Fibroblast of lung (primary cell): ENCODE measurements at regions not wholly inside any gene's neighbourhood (a gene's known extent, or its start where the extent isn't known, plus 50 kb on each side); places are given as distances from the start of the nearest gene placed in this dataset.
"Not testable (repeated sequence)": the region's sequence is repeated elsewhere in the genome, so short reads cannot be mapped to it uniquely, and the experiment has no call there.

ENCODE experiments used
- DNase-seq, 2 donors: peaks; one replicate each; pipeline versions ENCODE4 v3.0.0 to v3.0.0-alpha.2; 2010; ENCODE audit warnings: low read depth in 2 of 2
- H2AFZ ChIP-seq: 2 replicates; pipeline ENCODE4 v1.5.1; 2012; ENCODE audit warnings: low read length, control low read depth, inconsistent platforms
- H3K27ac ChIP-seq: 2 replicates; pipeline ENCODE4 v1.5.1; 2011; ENCODE audit warnings: low read length, control low read depth; ENCODE audit not compliant: insufficient read depth
- H3K27me3 ChIP-seq: 2 replicates; pipeline ENCODE4 v1.5.1; 2011; ENCODE audit warnings: mild to moderate bottlenecking, low read length; ENCODE audit not compliant: control insufficient read depth, insufficient read depth
- H3K36me3 ChIP-seq: 2 replicates; pipeline ENCODE4 v1.5.1; 2011; ENCODE audit warnings: low read length; ENCODE audit not compliant: control insufficient read depth, insufficient read depth
- H3K4me1 ChIP-seq: 2 replicates; pipeline ENCODE4 v1.5.1; 2011; ENCODE audit warnings: low read length; ENCODE audit not compliant: control insufficient read depth, insufficient read depth; ENCODE audit errors: extremely low read depth
- H3K4me2 ChIP-seq: 2 replicates; pipeline ENCODE4 v1.5.1; 2011; ENCODE audit warnings: low read length, control low read depth; ENCODE audit not compliant: insufficient read depth; ENCODE audit errors: extremely low read depth
- H3K4me3 ChIP-seq, 4 experiments: fragments of 200-600 bp in 1 of 4; sonication (generic) in 1 of 4; replicated peaks in 1 of 4; 2 replicates each; pipeline ENCODE4 v1.5.1; 2011 to 2016; ENCODE audit warnings: low read length in 4 of 4, low read depth in 3 of 4, mild to moderate bottlenecking in 3 of 4, control low read depth in 2 of 4, inconsistent platforms in 1 of 4, mixed read lengths in 1 of 4; ENCODE audit not compliant: insufficient read depth in 1 of 4; ENCODE audit errors: control extremely low read depth in 1 of 4
- H3K79me2 ChIP-seq: 2 replicates; pipeline ENCODE4 v1.5.1; 2012; ENCODE audit warnings: mild to moderate bottlenecking, low read length, inconsistent platforms; ENCODE audit not compliant: control insufficient read depth, insufficient read depth
- H3K9ac ChIP-seq: 2 replicates; pipeline ENCODE4 v1.5.1; 2011; ENCODE audit warnings: mild to moderate bottlenecking, low read length, control low read depth; ENCODE audit not compliant: insufficient read depth
- H3K9me3 ChIP-seq: 2 replicates; pipeline ENCODE4 v1.5.1; 2012; ENCODE audit warnings: low read depth, low read length; ENCODE audit not compliant: control insufficient read depth, insufficient read depth
- H4K20me1 ChIP-seq: 2 replicates; pipeline ENCODE4 v1.5.1; 2011; ENCODE audit warnings: low read length; ENCODE audit not compliant: control insufficient read depth, insufficient read depth; ENCODE audit errors: extremely low read depth
- CTCF ChIP-seq, 2 donors: IDR thresholded peaks in 1 of 2; conservative IDR thresholded peaks in 1 of 2; 1 replicate in 1 of 2; 2 replicates in 1 of 2; pipeline ENCODE4 v1.5.1; 2011 to 2012; ENCODE audit warnings: low read length in 2 of 2, control low read depth in 1 of 2, inconsistent platforms in 1 of 2, low read depth in 1 of 2, mild to moderate bottlenecking in 1 of 2
- EZH2 ChIP-seq: IDR thresholded peaks from 2 replicates; pipeline ENCODE4 v1.5.1; 2012; ENCODE audit warnings: low read length, control low read depth, mild to moderate bottlenecking; ENCODE audit errors: missing control alignments

GRCh38 chrX:34338046-34338445, 205.9 kb upstream of the FAM47A start:
- no peaks in the 10 kb centered on the region for H3K9me3 ChIP-seq
- no peaks in the 10 kb centered on the region for H3K27me3 ChIP-seq

GRCh38 chrX:34335376-34335775, 203.3 kb upstream of the FAM47A start:
- H3K4me3 ChIP-seq, H3K9me3 ChIP-seq, H3K36me3 ChIP-seq, H3K9ac ChIP-seq, H3K4me2 ChIP-seq, H2AFZ ChIP-seq, H3K27ac ChIP-seq, H4K20me1 ChIP-seq, H3K27me3 ChIP-seq, DNase-seq, H3K79me2 ChIP-seq, H3K4me1 ChIP-seq: not testable (repeated sequence)

More at GRCh38 chrX:34338046-34338445, 205.9 kb upstream of the FAM47A start:
- no peaks in the 10 kb centered on the region for H3K79me2 ChIP-seq
- H3K36me3 ChIP-seq: no peaks in the 10 kb centered on the region
- H3K4me3 ChIP-seq: no peak overlapping the region
- H2AFZ ChIP-seq: no peak overlapping the region
- H4K20me1 ChIP-seq: no peaks in the 10 kb centered on the region
- H3K4me2 ChIP-seq: no peak overlapping the region
- H3K9ac ChIP-seq: no peak overlapping the region
- TF ChIP-seq CTCF (conservative IDR thresholded peaks at IDR 0.05 in 1 of 2, IDR thresholded peaks at IDR 0.05 in 1 of 2; ENCODE audit: low read depth in 1 of 2, low read length in 2 of 2) (no peak), EZH2 (no peak)
- H3K27ac ChIP-seq: no peak overlapping the region
- no peaks in the 10 kb centered on the region for H3K4me1 ChIP-seq
- DNase-seq: no peak

GRCh38 chrX:34332334-34332733, 200.2 kb upstream of the FAM47A start:
- Histone ChIP-seq H2AFZ (no peak overlapping the region), H3K4me3 (no peak overlapping the region), H4K20me1 (no peaks in the 10 kb centered on the region), H3K79me2 (no peaks in the 10 kb centered on the region), H3K36me3 (no peaks in the 10 kb centered on the region), H3K9ac (no peak overlapping the region), H3K4me2 (no peak overlapping the region), H3K9me3 (no peaks in the 10 kb centered on the region), H3K27ac (no peak overlapping the region), H3K27me3 (no peaks in the 10 kb centered on the region), H3K4me1 (no peaks in the 10 kb centered on the region)
- peak in 1 of 2 donors; percentile 8 for DNase-seq
- TF ChIP-seq CTCF (conservative IDR thresholded peaks at IDR 0.05 in 1 of 2, IDR thresholded peaks at IDR 0.05 in 1 of 2; ENCODE audit: low read depth in 1 of 2, low read length in 2 of 2): peak in 1 of 2 donors; percentile 47
- TF ChIP-seq EZH2: no peak
